AG04449 (cell line): ENCODE measurements at regions not wholly inside any gene's neighbourhood (a gene's known extent, or its start where the extent isn't known, plus 50 kb on each side); places are given as distances from the start of the nearest gene placed in this dataset.
A peak's percentile ranks its signal among the peaks of the same experiment; 100 is the strongest.
"Not testable (repeated sequence)": the region's sequence is repeated elsewhere in the genome, so short reads cannot be mapped to it uniquely, and the experiment has no call there.

ENCODE experiments used
- CTCF ChIA-PET: fragments of 350-600 bp; formaldehyde crosslinking; extraction: SDS; loops from one replicate; lab custom pipeline; 2021; ENCODE audit warnings: antibody characterized with exemption; lab: Yijun Ruan, JAX
- POLR2A ChIA-PET: fragments of 400-600, 350-600 bp; formaldehyde crosslinking; extraction: SDS; loops from one replicate; lab custom pipeline; 2020; ENCODE audit warnings: antibody characterized with exemption, inconsistent platforms; lab: Yijun Ruan, JAX
- DNase-seq: peaks from one replicate; pipeline ENCODE4 v3.0.0-alpha.2; 2010; ENCODE audit warnings: low read depth, low spot score
- H3K4me3 ChIP-seq: 2 replicates; pipeline ENCODE4 v1.5.1; 2011; ENCODE audit warnings: low read depth, mild to moderate bottlenecking, control low read depth, low read length

DNA sequence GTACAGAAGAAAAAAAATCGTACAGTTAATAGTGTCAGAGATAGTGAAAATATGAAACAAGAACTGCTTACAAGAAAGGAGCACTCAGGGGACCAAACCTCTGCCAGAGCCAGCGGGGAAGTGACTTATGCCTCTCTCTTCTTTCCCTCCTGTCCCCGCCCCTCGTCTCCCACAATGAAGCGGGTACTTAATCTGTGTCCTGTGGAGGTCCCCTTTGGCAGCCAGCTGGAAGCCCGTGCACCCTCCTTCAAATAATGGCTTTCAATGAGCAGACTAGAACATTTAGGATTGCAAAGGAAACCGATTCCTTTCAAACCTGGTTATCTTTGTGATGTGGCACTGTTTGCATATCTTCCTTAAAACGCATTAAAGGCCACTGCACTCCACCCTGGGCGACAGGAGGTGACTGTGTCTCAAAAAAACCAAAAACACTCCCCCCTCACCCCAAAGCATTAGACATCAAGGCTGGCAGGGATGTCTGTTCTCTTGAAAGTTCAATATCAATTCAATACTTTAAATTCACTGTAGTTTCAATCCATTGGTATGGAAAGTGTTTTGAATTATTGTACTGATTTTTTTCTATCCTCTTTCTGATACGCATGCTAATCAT is 51.7 kb downstream of the PPIAL4C start:
- CTCF ChIA-PET, DNase-seq, POLR2A ChIA-PET, H3K4me3 ChIP-seq: not testable (repeated sequence)

DNA sequence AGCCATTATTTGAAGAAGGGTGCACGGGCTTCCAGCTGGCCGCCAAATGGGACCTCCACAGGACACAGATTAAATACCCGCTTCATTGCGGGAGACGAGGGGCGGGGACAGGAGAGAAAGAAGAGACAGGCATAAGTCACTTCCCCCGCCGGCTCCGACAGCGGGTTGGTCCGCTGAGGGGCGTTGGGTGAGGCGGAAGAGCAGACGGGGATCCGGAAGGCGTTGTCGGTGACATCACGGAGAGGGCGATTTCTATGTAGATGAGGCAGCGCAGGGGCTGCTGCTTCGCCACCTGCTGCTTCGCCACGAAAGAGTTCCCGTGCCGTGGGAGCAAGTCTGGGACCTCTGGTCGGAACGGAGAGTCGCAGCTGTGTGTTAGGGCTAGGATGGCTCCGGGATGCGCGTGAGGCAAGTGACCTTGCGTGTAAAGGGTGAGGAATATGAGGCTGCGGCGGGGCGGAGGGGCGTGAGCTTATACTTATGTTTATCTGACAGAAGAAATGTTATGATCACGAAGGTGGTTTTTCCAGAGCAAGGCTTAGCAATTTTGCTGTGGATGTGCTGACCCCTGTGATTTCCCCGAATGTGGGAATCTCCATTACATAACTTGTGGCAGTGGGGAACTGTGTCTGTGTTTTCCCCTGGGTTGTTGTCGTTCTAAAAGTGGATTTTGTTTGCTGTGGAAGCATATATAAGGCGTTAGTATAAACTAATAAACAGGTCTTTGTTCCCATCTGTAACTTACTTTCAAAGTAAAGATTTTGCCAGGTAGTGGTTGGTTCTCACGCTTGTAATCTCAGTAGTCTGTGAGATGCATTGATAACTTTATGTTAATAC is 52.9 kb downstream of the PPIAL4C start:
- POLR2A ChIA-PET, CTCF ChIA-PET, DNase-seq: not testable (repeated sequence)
- peak overlapping the region; percentile 58 for H3K4me3 ChIP-seq

DNA sequence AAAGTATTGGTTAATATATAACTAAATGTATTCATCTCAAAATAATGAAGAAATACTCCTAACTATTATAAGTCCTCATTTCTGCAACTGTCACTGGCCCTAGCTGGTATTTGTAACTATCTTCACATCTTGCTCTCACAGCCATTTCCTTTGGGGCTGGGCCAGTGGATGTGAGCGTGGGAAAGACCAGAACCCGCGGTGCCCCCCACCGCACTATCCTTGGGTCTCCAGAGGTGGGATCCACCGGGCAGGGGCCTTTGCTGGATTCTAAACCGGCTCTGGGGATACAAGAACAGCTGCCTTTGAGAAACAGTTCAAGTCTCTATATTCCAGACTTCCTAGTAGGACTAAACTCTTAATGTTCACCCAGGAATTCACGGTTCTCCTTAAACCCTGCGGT is 54.8 kb downstream of the PPIAL4C start:
- CTCF ChIA-PET, result not testable (repeated sequence)

DNA sequence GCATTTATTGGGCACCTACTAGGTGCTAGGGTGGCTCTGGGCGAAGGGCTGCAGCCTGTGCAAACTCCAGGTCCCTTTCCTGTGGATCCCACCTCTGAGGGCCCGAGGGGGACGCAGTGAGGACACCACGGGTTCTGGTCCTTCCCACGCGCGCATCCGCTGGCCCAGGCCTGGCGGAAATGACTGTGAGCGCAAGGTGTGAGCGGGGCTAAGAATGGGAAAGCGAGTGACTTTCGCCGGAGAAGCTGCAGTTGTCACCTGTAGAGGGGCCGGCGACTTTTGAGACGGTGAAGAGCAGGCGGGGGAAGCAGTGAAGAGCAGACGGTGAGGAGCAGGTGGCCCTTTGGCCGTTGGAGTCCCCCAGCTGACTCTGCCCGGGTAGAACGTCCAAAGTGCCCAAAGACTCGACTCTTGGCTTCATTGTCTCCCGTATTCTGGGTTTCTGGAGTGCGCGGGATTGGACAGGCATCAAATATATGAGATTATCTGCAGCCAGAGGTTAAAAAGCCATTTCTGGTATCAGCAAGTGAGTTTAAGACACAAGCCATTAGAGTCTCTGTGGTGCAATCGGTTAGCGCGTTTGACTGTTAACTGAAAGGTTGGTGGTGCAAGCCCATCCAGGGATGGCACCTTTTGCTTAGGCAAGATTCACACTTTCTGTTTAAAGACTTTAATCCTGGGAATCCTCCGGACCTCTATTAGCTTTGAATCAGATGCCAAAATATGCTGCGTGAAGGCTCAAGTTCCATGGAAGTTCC is 55.4 kb downstream of the PPIAL4C start:
- CTCF ChIA-PET, POLR2A ChIA-PET, H3K4me3 ChIP-seq, DNase-seq: not testable (repeated sequence)

More for the DNA sequence above, 54.8 kb downstream of the PPIAL4C start:
- POLR2A ChIA-PET, DNase-seq, H3K4me3 ChIP-seq: not testable (repeated sequence)

DNA sequence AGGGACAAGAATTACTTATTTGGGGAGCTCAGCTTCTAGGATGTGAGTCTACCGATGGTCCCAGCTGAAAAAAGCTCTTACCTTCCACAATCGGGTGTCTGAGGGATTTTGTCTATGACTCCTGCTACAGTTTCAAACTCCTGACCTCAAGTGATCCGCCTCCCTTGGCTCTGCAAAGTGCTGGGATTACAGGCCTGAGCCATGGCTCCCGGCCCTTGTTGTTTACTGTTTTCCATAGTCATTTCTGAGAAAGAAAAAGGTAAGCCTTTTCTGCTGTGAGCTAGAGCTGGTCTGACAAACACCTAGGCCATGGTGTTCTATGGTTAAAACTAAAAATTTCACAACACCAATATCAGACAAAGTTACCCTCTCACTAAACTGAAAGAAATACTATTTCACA is 57.5 kb downstream of the PPIAL4C start:
- CTCF ChIA-PET, POLR2A ChIA-PET, H3K4me3 ChIP-seq, DNase-seq: not testable (repeated sequence)

- DNase-seq, H3K4me3 ChIP-seq, CTCF ChIA-PET, POLR2A ChIA-PET: not testable (repeated sequence)
Observed at GRCh38 chr1:149644818-149645217, 61.2 kb downstream of the PPIAL4C start.

GRCh38 chr1:149646360-149647017 is 62.8 kb downstream of the PPIAL4C start:
- DNase-seq, POLR2A ChIA-PET, H3K4me3 ChIP-seq, CTCF ChIA-PET: not testable (repeated sequence)

GRCh38 chr1:149647018-149647373 is 63.3 kb downstream of the PPIAL4C start:
- POLR2A ChIA-PET, DNase-seq, H3K4me3 ChIP-seq, CTCF ChIA-PET: not testable (repeated sequence)

DNA sequence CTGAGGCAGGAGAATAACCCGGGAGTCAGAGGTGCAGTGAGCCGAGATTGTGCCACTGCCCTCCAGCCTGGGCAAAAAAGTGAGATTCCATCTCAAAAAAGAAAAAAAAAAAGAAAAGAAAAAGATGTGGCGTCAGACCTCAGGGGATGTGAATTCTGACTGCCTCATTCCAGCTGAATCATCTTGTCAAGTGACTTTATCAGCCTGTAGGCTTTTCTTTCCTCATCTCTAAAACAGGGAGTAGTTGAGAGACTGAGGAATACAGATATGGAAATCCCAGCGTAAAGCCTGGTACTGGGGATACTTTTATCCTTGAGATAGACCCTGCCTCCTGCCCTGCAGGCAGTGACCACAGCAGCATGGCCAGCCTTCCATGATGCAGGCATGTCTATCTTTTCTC is 74.1 kb downstream of the PPIAL4C start:
- H3K4me3 ChIP-seq, CTCF ChIA-PET, DNase-seq, POLR2A ChIA-PET: not testable (repeated sequence)

DNA sequence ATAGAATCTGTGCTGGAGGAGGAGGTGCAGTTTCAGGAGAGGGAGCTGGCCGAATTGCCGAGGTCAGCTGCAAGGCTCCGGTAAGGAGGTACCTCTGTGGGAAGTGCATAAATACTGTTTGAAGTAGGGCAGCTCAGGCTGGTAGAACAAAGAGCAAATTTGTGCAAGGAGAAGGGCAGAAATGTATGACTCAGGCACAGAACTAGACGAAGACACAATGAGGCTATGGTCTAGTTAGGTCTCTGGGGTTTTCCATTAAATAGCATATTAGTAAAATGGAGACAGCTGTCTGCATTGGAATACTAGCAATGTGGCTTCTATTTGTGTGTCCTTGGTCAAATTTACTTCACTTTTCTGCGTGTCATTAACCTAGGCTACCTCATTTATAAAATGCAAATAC is 74.5 kb downstream of the PPIAL4C start:
- H3K4me3 ChIP-seq, CTCF ChIA-PET, DNase-seq, POLR2A ChIA-PET: not testable (repeated sequence)

- H3K4me3 ChIP-seq, POLR2A ChIA-PET, DNase-seq, CTCF ChIA-PET: not testable (repeated sequence)
Observed at GRCh38 chr1:149664624-149665023, 81.0 kb downstream of the PPIAL4C start.

GRCh38 chr1:149665033-149665432 is 81.4 kb downstream of the PPIAL4C start:
- H3K4me3 ChIP-seq, POLR2A ChIA-PET, CTCF ChIA-PET, DNase-seq: not testable (repeated sequence)

DNA sequence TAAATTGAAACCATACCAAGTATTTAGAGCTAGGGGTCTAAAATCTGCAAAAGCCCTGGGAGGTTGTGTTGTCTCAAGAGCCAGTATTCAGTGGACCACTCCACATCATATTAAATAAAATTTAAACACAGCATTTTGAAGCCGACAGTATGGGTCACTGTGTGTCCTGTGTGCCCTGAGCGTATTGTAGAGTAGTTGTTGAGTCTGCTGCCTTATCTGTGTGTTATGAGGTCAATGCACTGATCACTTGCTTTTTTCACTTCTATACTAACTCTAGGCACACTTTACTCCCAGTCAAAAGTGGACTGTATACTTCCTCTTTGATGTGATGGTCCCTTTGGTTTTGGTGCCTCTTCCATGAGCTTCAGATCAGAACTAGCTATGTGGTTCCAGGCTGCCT is 81.9 kb downstream of the PPIAL4C start:
- DNase-seq, POLR2A ChIA-PET, H3K4me3 ChIP-seq, CTCF ChIA-PET: not testable (repeated sequence)

GRCh38 chr1:149673231-149673909 is 89.7 kb downstream of the PPIAL4C start:
- H3K4me3 ChIP-seq, CTCF ChIA-PET, DNase-seq, POLR2A ChIA-PET: not testable (repeated sequence)

DNA sequence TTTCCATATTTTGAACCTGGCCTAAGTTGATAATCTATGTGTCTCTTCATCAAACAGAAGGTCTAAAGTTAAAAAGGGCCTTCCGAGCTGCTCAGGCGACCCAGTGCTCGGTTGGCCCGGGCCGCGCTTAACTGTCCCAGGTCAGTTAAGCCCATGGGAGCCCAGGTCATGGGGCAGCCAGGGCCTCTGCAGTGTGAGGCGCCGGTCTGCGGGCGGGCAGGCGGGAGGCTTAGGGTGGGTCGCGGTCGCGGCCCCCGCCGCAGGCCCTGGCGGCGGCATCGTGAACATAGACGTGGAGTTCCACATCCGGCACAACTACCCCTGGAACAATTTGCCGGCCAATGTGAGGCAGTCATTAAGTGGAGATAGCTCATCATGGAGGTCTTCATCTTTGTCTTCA is 91.3 kb downstream of the PPIAL4C start:
- DNase-seq, H3K4me3 ChIP-seq, CTCF ChIA-PET, POLR2A ChIA-PET: not testable (repeated sequence)

DNA sequence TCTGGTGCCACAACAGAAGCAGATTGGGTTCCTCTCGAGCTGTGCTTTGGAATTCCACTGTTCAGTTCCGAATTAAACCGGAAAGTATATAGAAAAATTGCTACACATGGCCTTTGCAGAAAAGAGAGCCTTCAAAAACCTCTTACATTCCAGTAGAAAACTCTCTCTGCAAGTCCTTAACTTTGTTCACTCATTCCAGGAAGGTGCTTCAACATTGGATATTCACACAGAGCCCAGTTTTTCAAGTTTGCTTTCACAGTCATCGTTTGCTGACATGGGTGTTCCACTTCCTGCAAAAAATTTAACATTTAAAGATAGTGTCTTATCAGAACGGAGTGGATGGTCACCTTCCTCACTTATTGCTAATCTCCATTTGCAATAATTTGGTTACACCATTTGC is 93.7 kb downstream of the PPIAL4C start:
- POLR2A ChIA-PET, DNase-seq, H3K4me3 ChIP-seq, CTCF ChIA-PET: not testable (repeated sequence)
